Fibroblast of skin of left biceps (primary cell): ENCODE measurements at regions not wholly inside any gene's neighbourhood (a gene's known extent, or its start where the extent isn't known, plus 50 kb on each side); places are given as distances from the start of the nearest gene placed in this dataset.

Experiments
- DNase-seq, 2 experiments: peaks; one replicate each; pipeline ENCODE4 v3.0.0-alpha.2; 2013; ENCODE audit warnings: low read depth in 2 of 2

DNA sequence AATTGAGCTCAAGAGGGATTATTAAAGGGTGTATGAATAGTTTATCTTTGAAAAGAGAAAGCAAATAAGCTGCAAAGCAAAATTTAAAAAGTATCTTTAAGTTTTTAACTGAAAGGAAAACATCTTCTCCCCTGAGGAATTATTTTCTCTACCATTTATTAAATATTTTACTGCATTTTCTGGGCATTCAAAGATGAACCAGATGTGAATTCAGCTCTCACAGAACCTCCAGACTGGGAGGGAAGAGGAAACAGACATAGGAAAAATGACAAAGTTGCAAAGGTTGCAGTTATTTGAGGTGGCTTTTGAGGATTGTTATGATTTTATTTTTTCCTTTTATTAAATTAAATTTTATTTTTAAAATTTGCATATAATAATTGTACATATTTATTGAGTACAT is 122.7 kb upstream of the SESN3 start:
- no peak for DNase-seq

DNA sequence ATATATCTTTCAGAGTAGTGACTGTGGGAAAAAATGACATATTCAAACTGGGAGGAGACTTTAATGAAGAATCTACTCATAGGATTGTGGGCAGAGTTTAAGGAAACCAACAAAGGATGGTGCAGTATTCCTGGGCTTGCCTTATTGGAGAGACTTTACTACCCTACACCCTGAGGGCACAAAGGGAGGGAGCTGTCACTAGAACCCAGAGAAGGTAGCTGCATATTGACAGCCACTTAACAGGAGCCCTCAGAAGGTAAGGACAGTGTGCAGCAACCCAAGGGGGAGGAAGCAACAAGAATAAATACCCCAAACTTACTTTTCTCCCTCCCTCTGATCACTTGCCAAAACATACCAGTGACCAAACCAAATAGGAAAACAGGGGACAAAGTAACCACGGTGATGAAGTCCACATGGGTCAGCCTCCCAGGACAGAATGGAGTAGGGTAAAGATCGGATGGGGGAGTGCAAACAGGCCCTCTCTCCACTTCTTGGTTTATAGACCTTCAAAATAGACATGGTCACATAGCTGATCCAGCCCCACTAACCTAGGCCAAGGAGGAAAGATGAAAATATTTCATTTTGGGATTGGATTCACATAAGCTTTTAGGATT is 121.8 kb upstream of the SESN3 start:
- DNase-seq, result no peak

DNA sequence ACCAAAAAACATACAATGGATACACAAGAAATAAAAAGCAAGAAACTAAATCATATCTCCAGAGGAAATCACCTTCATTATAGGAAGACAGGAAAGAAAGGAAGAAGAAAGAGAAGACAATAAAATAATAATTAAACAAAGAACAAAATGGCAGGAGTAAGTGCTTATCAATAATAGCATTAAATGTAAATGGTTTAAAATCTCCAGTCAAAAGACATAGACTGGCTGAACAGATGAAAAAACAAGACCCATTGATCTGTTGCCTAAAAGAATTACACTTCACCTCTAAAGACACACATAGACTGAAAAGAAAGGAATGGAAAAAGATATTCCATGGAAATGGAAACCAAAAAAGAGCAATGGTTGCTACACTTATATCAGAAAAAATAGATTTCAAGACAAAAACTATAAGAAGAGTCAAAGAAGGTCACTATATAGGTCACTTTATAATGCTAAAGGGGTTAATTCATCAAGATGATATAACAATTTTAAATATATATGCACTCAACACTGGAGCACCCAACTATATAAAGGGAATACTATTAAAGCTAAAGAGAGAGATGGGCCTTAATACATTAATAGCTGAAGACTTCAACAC is 118.4 kb upstream of the SESN3 start:
- DNase-seq, result no peak

DNA sequence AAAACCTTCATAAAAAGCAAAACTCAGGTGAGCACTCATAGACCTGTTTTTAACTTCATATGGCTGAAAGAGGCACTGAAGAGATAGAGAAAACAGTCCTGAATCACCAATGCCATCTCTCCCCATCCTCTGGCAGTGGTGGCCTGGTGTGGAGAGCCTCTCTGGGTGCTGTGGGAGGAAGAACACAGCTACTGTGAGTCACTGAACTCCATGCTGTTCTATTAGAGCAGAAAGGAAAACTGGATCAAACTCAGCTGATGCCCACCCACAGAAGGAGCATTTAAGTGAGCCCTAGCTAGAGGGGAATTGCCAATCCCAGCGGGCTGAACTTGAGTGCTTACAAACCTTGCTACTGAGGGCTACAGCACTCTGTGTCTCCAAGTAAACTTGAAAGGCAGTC is 115.3 kb upstream of the SESN3 start:
- DNase-seq, result no peak

DNA sequence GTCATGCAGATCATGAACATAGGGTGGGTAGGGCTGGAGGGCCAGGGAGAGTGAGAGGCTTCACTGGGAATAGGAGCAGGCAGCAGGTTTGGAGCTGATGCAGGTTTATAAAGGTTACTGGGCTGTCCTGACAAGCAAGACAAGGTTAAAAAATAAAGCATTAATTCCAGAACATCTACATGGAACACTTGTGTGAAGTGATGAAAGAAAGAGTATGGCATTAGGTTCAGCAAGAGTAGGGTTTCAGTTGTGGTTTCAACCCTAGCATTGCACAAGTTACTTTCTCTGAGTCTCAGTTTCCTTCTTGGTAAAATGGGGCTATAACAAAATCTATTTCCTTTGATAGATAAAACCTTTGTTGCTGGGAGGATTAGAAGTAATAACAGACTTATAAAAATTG is 114.6 kb upstream of the SESN3 start:
- no peak for DNase-seq

DNA sequence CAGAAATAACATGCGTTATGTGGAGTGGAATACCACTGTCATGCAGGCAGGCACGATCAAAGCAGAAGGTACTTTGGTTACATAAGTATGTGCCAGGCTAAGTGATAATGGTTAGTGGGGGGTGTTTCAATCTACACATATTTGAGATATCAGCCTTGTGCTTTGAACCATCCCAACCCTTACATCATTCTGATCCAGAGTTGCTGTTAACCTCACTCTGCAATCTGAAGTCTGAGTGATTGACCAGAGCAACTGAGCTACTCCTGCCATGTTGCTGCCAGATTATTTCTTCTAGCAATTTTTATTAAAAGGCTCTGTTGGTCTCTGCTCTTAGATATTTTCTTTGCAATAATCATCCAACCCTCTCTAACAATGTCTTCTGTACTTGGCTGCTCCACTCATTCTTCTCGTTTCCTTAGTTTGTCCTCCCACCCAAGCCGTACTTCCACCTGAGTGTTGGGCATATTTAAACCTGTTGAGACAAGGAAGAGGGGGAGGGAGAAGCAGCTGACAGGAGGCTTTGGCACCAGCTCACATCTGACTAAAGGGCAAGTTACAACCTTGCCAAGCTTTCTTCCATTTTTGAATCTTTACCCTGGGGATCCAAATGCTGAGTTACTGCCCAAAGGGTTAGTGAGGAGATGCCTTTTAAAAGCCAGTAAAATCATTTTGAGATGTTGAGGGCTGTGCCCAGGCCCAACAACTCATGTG is 114.1 kb upstream of the SESN3 start:
- no peak for DNase-seq

DNA sequence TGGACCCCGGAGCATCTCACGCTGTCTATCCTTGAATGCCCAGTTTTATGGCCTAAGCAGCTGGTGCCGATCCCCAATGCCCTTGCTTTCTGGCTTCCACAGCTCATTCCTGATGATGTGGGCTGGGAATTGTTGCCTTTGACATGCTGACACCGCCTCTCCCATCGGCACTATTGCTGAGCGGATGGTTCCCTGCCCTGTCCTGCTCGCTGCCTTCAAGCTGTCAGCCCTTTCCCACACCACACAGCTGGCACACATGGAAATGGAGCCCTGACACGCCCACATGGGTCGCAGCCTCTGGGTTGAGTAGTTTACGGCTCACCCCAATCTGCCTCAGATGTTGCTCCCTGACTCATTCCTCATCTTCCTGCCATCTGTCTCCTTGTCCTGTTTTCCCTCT is 110.2 kb upstream of the SESN3 start:
- no peak for DNase-seq

DNA sequence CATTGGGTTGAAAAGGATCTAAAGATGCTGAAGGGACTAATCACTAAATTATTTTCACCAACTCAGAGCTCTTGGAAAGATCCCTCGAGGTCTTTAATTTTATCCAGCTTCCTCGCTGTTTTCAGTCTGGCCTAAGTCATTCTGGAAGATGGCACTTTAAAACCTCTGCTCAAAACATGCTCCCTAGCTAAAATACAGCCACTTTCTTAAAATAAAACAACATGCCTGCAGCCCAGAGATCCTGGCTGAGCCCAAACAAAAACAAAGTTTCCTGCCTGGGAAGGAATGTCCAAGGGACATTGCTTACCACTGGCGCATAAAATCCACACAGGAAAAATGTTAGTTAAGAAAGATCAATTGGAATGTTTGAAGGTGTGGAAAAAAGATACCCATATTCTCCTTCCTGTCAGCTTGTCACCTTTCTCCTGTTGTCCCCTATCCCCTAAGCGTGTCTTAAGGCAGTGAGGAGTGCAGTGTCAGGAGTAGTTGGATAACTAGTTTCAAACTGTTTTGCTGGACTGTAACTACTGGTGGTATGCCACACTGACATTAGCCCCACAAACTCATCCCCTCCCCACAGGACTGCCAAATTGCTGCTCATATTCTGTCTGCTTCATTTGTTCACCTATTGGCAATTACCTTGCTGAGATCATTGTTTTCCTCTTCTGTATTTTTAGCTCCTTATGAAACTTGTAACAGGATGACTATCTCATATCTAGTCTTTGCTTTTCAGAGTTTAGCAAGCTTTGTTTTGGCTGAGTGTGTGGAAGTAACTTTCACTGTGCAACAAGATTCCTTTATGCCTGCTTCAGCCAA is 108.3 kb upstream of the SESN3 start:
- no peak for DNase-seq

DNA sequence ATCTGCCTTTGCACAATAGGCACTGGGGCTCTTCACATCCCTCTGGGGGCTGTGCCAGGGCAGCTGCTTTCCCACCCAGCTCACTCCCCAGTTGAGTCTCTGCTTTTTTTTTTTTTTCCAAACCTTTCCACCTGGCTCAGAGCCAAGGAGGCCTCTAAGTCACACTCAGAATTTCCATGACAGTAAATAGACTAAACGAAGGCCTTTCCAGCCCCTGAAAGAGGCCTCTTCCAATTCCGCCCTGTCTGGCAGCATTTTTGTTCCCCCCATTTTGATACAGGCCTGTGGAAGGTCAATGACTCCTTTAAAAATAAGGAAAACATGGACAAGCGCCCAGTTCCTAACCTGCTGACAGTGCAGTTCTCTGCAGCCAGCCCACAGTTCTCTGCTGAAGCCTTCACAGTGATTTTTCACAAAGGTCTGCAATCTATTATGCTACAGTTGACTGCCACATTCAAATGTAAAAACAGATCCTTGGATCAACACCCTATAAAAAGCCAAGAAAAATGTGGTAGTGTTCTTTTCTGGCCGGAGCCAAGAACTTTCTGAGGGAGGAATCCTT is 107.5 kb upstream of the SESN3 start:
- DNase-seq, result peak; percentile 74 to 84

DNA sequence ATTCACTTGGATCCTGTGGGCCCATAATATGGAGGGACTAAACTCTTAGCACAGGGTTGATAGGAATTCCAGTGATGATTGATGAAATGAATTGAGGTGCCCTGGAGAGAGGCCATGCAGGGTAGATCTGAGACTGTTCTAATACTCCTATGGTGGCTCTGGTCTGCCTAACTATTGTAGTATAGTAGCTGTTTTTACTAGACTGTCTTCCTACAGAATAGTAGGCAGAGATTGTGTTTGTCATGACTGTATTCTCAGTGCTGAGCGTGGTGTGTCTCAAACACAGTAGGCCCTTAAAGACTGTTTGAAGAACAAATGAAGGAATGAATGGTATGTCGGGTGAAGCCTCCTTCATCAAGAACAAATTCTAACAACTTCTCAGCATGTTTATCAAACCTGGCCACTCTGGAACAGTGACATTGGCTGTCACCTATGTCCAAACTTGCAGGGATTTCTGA is 107.0 kb upstream of the SESN3 start:
- no peak for DNase-seq

DNA sequence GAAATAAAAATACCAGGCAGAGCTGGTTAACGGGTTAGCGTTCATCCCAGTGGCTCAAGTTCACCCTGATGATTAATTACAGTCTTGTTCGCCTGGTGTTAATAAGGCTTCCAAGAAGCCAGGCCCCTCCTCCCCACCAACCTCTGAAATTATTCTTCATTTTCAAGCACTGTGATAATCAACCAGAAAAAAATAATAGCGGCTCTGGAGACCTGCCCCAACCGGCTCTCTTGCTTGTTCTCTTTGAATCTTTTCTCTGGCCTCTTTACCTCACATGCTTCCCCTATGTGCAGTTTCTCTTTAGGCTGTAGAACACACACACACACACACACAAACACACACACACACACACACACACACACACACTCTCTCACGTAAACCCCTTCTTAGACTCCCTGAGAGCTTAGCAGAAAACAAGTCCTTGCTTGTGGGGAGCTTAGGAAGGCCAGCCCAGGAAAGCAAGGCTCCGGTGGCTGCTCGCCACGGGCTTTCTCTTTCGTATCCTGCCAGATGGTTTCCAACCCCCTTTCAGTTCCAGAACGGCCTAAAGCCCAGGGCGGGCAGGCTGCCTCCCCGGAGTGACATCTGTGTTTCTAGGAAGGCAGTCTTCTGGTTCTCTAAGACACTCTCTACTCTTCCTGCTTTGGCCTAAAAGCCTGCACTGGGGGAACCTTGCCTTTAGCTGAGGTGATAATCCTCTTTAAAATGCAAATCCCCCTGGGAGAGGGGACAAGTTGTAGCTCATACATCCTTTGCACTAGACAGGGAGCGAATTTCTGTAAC is 106.4 kb upstream of the SESN3 start:
- peak; percentile 50 to 64 for DNase-seq

DNA sequence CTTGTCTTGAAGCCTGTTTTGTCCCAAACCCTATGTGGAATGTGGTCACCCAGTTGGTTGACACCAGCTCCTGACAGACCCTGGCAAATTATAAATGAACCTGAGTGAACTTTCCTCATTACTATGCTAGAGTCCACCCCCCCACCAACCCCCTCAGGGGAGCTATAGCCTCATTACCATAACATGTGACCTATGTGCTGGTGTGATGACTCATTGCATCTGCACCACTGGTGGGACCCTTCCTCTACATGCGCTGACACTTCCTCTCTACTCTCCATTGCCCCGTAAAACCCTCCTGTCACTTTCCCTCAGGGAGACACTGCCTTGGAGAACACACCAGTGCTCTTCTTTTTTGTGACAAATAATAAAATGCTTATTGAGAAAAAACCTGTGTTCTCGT is 105.0 kb upstream of the SESN3 start:
- no peak for DNase-seq

DNA sequence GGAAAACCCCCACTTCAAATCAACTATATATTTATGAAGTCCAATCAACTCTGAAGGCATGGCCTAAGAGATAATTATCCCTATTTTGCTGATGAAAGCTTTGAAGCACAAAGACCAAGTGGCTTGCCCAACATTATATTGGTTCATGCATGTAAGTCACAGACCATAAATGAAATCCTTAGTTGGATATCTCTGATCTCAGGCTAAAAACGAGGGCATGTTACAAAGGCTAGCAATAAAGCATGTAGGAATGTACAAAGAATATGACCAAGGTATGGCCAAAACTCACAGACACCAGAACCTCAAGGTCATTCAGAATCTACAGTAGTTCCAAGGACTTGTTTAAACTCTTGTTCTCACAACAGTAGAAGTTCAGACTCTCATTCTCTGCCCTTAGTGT is 100.2 kb upstream of the SESN3 start:
- DNase-seq, result no peak

DNA sequence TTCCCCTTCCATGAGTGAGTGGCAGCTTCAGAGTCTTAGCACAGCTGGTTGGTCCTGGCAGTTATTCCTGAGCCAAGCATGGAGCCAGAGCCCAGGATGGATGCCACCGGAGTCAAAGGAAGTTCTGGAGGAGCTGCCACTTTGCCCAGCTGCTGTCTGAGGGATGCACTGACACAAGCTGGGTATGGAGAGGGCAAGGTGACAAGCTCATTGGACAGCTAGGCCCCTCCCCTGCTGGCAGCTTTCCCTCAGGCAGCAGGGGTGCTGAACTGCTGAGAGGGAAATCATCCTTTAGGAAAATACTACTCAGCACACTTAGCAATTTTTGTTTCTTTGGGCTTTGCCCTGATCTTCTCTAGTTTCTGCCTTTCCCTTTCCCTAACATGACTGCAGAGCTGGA is 99.3 kb upstream of the SESN3 start:
- DNase-seq, result no peak

DNA sequence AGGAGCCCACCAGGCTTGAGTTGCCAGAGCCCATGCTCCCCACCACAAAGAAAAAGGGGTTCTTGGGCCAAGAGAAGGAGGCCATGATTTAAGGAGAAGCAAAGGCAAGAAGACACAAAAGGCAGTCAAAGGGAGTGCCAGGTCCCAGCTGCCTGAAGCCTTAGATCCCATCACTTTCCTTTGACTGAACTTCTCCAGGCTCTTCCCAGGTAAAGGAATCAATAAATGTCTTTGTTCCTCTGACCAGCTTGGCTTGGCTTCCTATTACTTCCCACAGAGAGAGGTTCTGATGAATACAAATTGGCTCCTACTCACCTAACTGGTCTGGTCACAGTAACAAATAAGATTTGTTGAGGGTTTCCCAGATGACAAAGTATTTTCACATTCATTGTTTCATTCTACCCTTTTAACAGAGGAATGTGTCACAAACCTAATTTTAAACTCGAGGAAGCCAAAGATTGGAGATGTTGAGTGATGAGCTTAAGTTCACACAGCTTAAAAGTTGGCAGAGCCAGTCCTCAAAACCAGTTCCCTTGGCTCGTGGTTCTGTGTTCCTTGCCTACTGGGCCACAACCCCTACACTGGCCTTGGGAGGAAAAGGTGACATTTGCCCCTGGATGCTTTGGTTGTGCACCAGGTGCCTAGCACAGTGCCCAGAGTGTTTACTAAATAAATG is 96.4 kb upstream of the SESN3 start:
- no peak for DNase-seq

DNA sequence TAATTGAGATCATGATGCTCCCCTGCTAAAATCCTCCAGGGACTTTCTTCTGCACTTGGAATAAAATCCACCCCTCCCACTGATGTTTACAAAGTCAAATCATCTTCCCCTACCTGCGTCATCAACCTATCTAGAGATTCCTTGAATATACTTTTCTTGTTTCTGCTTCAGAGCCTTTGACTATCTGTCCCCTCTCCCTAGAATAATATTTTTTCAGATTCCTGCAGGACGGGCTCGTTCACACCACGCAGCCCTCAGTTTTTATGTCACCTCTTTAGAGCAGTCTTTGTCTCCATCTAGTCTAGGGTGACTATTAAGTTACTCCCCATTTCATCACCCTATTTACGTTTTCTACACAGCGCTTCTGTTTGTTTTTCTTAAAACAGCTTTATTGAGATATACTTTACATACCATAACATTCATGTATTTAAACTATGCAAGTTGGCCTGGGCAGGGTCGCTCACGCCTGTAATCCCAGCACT is 94.8 kb upstream of the SESN3 start:
- DNase-seq, result no peak

DNA sequence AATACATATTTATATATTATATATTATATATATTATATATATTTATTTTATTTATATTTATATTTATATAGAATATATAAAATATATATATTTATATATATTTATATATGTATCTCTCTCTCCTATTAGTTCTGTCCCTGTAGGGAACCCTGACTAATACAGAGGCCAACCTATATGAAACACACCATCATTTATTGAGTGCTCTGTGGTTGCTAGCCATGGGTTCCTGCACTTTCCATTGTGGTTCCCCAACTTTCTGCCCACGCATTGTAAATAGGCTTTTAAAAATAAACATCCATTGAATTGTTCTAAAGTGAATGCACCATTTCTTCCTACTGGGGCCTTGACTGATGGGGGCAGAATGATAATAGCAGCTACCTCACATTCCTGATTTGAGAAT is 93.8 kb upstream of the SESN3 start:
- DNase-seq, result no peak

DNA sequence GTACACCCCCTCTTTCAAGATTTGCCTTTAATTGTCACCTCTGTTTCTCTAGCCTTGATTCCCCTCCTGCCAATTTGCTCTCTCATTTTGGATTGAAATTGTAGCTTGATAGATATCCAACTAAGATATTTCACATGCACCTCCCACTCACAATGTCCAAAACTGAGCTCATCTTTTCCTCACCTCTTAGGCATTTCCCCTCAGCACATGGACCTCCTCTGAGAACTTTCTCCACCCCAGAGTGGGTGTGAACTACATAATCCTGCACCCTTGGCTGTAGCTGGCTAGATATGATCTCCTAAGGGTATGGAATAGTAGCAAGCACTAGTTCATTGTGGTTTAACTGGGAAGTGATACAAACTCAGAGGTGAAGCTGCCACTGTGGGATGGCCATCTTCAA is 91.5 kb upstream of the SESN3 start:
- DNase-seq, result peak; percentile 63 to 64

DNA sequence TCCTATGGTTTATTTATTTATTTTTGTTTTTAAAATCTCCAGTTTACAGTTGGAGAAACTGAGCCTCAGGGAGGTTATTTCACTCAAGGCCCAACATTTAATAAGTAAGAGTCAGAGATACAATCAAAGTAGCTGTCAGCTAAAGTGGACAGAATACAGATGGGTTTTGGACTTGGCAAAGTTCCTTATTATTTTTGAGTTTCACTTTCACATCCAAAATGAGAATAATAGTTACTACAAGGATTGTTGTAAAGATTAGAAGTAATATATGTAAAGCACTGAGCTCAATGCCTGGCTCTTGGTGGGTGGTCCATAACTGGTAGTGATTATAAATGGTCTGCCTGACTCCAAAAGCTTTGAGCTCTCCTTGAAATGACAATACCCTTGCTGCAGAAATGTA is 87.5 kb upstream of the SESN3 start:
- no peak for DNase-seq

DNA sequence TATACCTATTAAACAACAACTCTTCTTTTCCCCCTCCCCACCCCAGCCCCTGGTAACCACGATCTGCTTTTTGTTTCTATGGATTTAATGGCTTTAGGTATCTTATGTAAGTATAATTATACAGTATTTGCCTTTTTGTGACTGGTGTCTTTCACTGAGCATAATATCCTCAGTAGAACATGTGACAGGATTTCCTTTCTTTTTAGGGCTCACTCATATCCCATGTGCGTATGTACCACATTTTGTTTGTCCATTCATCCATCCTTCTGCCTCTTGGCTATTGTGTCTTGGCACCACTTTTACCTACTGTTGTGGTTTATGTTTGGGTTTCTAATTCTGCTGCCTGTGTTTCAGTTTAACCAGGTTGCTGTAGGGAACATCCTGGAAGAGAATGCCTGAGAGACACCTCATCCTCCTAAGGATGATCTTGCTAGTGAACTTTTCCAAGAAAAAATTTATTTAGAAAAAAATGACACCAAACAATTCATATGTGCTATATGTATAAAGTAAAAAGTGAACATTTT is 77.6 kb upstream of the SESN3 start:
- no peak for DNase-seq
